ENCODE measurements at regions not wholly inside any gene's neighbourhood (a gene's known extent, or its start where the extent isn't known, plus 50 kb on each side); places are given as distances from the start of the nearest gene placed in this dataset.

DNA sequence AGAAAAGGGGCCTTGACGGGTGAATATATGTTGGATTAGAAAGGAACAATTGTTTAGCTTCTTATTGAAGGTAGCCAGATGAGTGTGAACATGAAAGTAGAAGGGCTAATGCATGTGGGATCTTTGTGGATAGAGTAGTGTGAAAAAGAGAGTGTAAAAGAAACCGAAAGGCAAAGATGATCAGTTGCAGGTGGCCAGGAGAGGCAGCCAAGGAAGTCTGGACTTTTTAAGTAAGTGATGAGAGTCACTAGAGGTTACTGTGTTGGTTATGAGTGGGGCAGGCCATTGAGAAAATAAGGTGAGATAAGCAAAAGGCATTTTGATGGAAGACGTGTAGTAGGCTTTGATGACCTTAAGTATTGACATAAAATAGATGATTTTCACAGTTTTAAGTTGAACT is 64.7 kb upstream of the ETV1 start:
- H3K4me3 ChIP-seq (replicated peaks in 1 of 3; ENCODE audit: insufficient read depth in 1 of 3, low read depth in 1 of 3, low read length in 3 of 3), result no peak overlapping the region
- no peak overlapping the region for H2AFZ ChIP-seq (ENCODE audit: low read depth, low read length)
- CTCF ChIA-PET, result no interaction called here
- H3K27me3 ChIP-seq (ENCODE audit: control insufficient read depth in 2 of 2, insufficient read depth in 2 of 2, low read length in 2 of 2), result no peaks in the 10 kb centered on the region
- H3K9ac ChIP-seq (replicated peaks; ENCODE audit: extremely low read depth, insufficient read depth, low read length), result no peak overlapping the region
- H3K4me2 ChIP-seq (ENCODE audit: insufficient read depth, low read length), result no peak overlapping the region
- H4K20me1 ChIP-seq (replicated peaks; ENCODE audit: control insufficient read depth, extremely low read depth, insufficient read depth, low read length), result no peaks in the 10 kb centered on the region
- no peaks in the 10 kb centered on the region for H3K4me1 ChIP-seq (ENCODE audit: control insufficient read depth, extremely low read depth, insufficient read depth, low read length)
- no peaks in the 10 kb centered on the region for H3K36me3 ChIP-seq (ENCODE audit: control insufficient read depth in 2 of 2, extremely low read depth in 1 of 2, insufficient read depth in 2 of 2, low read length in 2 of 2)
- no peaks in the 10 kb centered on the region for H3K9me3 ChIP-seq (replicated peaks; ENCODE audit: control insufficient read depth, insufficient read depth, low read length)
- dilution Hi-C loops (cut with MboI; ENCODE audit: extremely low pct_ligation_motif_present, low sequenced_read_pairs), result no loop called here
- TF ChIP-seq MYC (IDR thresholded peaks at IDR 0.05; ENCODE audit: low read depth, low read length) (no peak), FOS (IDR thresholded peaks at IDR 0.05; ENCODE audit: borderline replicate concordance, insufficient read depth, low read length) (no peak), POLR2A (IDR thresholded peaks at IDR 0.05; ENCODE audit: low read depth, low read length) (no peak), EZH2 (IDR thresholded peaks at IDR 0.05; ENCODE audit: borderline replicate concordance, low read depth, low read length, severe bottlenecking) (no peak), GATA2 (IDR thresholded peaks at IDR 0.05; ENCODE audit: insufficient read depth, insufficient read length, low read depth, low read length) (no peak), JUN (IDR thresholded peaks at IDR 0.05; ENCODE audit: borderline replicate concordance, insufficient read depth, insufficient read length, low read depth) (no peak), POLR2AphosphoS5 (IDR thresholded peaks at IDR 0.05; ENCODE audit: insufficient read depth, low read depth, low read length) (no peak)
- TF ChIP-seq, protein P1, sequence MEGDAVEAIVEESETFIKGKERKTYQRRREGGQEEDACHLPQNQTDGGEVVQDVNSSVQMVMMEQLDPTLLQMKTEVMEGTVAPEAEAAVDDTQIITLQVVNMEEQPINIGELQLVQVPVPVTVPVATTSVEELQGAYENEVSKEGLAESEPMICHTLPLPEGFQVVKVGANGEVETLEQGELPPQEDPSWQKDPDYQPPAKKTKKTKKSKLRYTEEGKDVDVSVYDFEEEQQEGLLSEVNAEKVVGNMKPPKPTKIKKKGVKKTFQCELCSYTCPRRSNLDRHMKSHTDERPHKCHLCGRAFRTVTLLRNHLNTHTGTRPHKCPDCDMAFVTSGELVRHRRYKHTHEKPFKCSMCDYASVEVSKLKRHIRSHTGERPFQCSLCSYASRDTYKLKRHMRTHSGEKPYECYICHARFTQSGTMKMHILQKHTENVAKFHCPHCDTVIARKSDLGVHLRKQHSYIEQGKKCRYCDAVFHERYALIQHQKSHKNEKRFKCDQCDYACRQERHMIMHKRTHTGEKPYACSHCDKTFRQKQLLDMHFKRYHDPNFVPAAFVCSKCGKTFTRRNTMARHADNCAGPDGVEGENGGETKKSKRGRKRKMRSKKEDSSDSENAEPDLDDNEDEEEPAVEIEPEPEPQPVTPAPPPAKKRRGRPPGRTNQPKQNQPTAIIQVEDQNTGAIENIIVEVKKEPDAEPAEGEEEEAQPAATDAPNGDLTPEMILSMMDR (IDR thresholded peaks at IDR 0.05; ENCODE audit: extremely low read depth in 1 of 2, insufficient read depth in 1 of 2, low read depth in 1 of 2, low read length in 2 of 2), result no peak
- TF ChIP-seq, protein P2, sequence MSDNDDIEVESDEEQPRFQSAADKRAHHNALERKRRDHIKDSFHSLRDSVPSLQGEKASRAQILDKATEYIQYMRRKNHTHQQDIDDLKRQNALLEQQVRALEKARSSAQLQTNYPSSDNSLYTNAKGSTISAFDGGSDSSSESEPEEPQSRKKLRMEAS (IDR thresholded peaks at IDR 0.05; ENCODE audit: insufficient read depth, insufficient read length), result no peak
- no TSS peak for BruUV-seq (replicated peaks)
- no peaks in the 10 kb centered on the region for H3K79me2 ChIP-seq (ENCODE audit: control insufficient read depth, insufficient read depth, low read length)
- intact Hi-C loops (cut with micrococcal nuclease), result no loop called here
- H3K9me1 ChIP-seq (replicated peaks; ENCODE audit: control insufficient read depth, extremely low read depth, insufficient read depth, low read length), result no peaks in the 10 kb centered on the region
- FAIRE-seq (no peak), DNase-seq (ENCODE audit: low read depth, low spot score) (no peak)
- H3K27ac ChIP-seq (ENCODE audit: insufficient read depth, low read depth, low read length), result no peak overlapping the region
- POLR2A ChIA-PET, result no interaction called here

Data from endothelial cell of umbilical vein (primary cell).